GM19452 (cell line): ENCODE measurements at regions not wholly inside any gene's neighbourhood (a gene's known extent, or its start where the extent isn't known, plus 50 kb on each side); places are given as distances from the start of the nearest gene placed in this dataset.

Experiments
- ATAC-seq: cut with Tn5 transposase; IDR thresholded peaks from one replicate; pipeline ENCODE4 v1.9.1; 2021; ENCODE audit not compliant: unreplicated experiment

GRCh38 chr12:91811481-91812287 is 334.0 kb downstream of the BTG1 start:
- no peak for ATAC-seq

- ATAC-seq: no peak
These were observed 334.9 kb downstream of the BTG1 start for GRCh38 chr12:91810531-91811451.

GRCh38 chr12:91810077-91810476 is 335.6 kb downstream of the BTG1 start:
- no peak for ATAC-seq

- ATAC-seq: no peak
These were observed 340.6 kb downstream of the BTG1 start for GRCh38 chr12:91805031-91805430.

- no peak for ATAC-seq
These were observed 341.1 kb downstream of the BTG1 start for GRCh38 chr12:91804533-91804932.

- no peak for ATAC-seq
These were observed 344.6 kb downstream of the BTG1 start for GRCh38 chr12:91801048-91801447.

GRCh38 chr12:91793676-91794075 is 352.0 kb downstream of the BTG1 start:
- ATAC-seq: no peak

GRCh38 chr12:91792597-91792996 is 353.0 kb downstream of the BTG1 start:
- no peak for ATAC-seq

- ATAC-seq: no peak
These were observed 359.0 kb downstream of the BTG1 start for GRCh38 chr12:91786499-91787272.

- ATAC-seq: no peak
These were observed 359.8 kb downstream of the BTG1 start for GRCh38 chr12:91785655-91786498.

GRCh38 chr12:91781114-91781513 is 364.5 kb downstream of the BTG1 start:
- no peak for ATAC-seq

- peak; percentile 94 for ATAC-seq
These were observed 366.7 kb downstream of the BTG1 start for GRCh38 chr12:91778938-91779400.

- peak; percentile 50 for ATAC-seq
These were observed 367.4 kb downstream of the BTG1 start for GRCh38 chr12:91778091-91778832.

- ATAC-seq: no peak
These were observed 368.2 kb downstream of the BTG1 start for GRCh38 chr12:91777268-91777992.

- no peak for ATAC-seq
These were observed 371.2 kb downstream of the BTG1 start for GRCh38 chr12:91774434-91774921.

- no peak for ATAC-seq
These were observed 371.8 kb downstream of the BTG1 start for GRCh38 chr12:91773749-91774429.

- ATAC-seq: no peak
These were observed 373.2 kb downstream of the BTG1 start for GRCh38 chr12:91772411-91772810.

- no peak for ATAC-seq
These were observed 375.9 kb downstream of the BTG1 start for GRCh38 chr12:91769736-91770135.
